NCI-H1092 (cell line): ENCODE measurements at regions not wholly inside any gene's neighbourhood (a gene's known extent, or its start where the extent isn't known, plus 50 kb on each side); places are given as distances from the start of the nearest gene placed in this dataset.

Experiments used
- DNase-seq: peaks from one replicate; lab custom pipeline; 2025; lab: John Stamatoyannopoulos, UW

DNA sequence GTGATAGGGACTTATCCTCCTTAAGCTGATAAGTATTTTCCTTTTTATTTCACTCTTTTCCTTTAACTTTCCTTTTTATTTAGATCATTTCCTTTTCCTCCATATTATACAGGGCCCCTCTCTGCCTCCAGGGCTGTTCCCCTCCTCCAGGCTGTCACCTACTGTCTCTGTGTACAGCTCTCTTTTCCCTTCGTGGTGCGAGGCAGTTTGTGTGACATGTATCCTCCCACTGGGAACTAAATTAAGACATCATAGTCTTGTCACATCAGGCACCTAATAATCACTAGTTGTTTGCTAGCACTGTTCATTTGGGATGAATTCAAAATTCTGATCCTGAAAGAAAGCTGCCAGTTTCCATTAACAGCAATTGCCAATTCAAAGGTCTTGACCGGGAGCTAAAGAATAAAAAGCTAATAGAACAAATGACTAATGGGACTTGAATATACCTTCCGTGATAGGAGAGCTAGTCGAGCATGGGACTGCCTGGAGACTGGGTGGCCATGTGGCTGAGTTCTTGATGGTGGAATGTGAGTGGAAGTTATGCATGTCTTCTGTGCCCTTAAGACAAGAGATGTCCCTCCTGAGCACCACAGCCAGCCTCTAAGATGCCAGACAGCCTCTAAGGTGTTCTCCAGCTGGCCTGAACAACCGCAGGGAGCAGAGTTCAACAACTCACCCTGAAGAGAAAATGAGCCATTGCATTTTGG is 77.7 kb upstream of the LRRC55 start:
- no peak for DNase-seq

DNA sequence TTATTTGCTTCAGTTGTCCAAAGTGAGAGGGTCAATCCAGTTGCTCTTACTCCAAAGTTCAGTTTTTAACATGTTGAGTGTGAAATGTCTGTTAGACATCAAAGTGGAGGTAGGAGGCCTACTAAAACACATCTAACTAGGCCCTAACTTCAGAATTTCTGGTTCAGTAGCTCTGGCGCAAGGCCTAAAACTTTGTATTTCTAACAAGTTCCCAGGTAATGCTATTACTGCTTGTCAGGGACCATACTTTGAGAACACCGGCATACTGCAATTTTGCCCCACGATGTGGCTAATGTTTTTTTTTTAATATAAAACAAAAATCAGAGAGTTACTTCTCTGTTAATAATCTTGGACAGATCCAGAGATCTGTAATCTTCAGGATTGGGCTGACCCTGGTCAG is 72.4 kb upstream of the LRRC55 start:
- DNase-seq, result no peak

DNA sequence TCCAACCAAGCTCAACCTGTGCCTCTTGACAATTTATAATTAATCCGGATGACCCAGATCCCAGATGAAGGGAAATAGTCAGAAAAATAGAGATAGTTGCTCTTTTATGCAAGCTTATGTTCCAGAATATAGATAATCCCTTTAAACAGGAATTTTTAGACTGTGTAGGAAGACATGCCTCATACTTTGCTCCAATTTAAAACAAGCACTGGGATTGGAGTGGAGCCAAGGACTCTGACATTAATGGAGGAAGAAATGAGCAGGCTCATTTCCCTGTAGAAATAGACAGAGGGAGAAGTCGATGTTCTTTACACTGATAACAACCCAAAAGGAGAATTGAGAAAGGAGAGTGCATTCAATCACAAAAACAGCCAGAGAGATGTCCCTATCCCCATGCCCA is 70.1 kb upstream of the LRRC55 start:
- no peak for DNase-seq

DNA sequence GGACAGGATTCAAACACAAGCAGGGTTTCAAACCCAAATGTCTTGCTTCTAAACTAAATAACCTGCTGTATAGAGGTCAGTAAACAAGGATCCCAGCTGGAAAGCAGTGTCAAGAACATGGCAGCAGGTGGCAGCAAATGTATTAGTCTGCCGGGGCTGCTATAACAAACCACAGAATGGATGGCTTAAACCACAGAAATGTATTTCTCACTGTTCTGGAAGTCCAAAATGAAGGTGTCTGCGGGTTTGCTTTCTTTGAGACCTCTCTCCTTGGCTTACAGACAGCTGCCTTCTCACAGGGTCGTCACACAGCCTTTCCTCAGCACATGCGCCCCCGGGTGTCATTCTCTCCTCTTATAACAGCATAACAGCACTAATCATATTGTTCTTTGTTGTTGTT is 65.1 kb upstream of the LRRC55 start:
- DNase-seq, result peak; percentile 28

DNA sequence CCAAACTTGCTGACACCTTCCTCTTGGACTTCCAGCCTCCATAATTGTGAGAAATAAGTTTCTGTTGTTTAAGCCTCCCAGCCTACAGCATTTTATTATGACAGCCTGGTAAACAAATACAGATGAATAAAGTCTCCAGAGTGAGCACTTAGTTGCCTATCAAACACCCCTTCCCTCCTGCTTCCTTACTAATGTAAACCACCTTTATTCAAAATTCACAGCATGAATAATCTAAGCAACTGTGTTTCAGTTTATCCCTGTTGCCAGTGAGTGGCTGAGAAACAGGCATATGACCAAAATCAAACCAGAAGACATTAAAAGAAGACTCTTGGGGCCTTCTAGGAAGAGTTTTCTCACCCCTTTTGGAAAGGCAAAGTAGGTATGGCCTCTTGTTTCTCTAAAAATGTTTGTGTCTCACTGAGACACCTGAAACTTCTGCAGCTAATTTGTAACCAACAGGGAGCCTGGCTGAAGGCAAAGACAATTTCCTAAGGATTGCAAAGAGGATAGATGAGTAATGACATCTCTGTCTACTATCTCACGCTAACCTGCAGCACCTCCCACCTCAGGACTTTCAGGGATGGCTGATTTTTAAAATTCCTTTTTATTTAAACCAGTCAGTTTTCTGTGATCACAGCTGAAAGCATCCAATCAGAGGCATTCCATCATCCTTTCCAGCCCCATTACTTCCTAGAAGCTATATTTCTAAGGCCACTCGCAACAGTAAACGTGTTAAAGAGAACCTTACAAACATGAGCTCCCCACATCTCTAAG is 61.4 kb upstream of the LRRC55 start:
- DNase-seq, result no peak

DNA sequence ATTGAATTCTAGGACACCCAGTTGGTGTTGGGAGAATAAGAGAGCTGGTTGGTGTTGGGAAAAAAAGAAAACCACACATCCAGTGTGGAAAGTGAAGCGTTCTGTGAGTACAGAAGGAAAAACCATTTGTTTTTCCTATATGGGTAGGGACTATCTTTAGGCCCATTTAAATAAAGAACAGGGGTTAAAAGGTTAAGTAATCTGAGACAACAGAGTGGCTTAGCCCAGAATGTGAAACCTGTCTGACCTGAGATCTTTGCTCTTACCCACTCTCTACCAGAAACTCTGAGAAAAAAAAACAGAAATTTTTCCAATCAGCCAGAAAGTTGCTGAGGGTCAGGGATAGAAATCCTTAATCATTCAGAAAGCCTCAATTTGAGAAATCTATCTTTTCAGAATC is 59.8 kb upstream of the LRRC55 start:
- DNase-seq, result no peak

DNA sequence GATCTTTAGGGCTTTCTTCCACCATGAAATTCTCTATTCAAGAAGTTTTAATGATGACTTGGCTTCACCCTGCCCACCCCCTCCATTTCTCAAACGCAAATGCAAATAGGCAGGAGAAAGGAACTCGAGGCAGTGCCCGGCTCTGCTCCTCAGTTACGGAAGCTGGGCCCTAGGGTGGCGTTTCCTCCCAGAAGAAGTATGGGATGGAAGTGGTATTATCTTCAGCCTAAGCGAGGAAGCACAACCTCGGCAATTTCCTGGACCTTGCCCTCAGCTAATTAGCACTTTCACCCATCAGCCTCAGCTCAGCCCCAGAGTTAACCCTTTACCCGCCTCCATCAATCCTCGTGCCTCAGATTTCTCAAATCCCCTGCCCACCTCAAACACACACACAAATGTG is 58.2 kb upstream of the LRRC55 start:
- DNase-seq, result no peak

DNA sequence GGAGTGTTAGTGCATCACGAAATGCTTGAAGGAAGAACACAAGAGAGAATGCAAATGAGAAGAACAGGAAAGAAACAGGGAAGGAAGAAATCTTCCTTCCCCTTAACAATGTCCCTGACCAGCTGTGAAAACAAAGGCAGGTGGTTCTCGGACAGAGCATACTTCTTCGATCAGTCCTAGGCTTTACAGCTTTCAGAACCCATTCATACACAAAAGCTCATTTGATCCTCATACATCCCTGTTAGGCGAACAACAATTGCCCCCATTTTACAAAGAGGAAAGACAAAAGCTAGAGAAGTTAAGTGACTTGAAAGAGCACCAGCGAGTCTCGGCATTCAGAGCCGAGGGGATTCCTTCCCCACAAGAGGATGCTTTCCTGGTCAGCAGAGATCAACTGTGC is 57.2 kb upstream of the LRRC55 start:
- no peak for DNase-seq

DNA sequence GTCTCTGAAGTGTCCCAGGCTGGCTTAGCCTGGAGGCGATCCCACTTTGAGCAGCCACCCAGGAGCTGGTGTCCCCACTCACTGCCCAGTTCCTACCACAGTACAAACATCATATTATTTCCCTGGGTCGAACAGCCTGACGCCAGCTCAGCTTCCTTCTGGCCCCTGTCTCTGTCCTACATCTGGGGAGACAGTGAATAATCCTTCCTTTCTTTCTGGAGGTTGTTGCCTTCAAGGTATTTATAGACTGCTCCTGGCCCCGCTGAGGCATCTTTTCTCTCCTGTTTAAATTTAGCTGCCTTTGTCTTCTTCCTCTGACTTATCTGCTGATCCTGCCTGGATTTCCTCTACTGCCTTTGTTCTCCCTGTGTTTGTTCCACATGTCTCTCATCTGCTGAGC is 56.8 kb upstream of the LRRC55 start:
- DNase-seq, result no peak

DNA sequence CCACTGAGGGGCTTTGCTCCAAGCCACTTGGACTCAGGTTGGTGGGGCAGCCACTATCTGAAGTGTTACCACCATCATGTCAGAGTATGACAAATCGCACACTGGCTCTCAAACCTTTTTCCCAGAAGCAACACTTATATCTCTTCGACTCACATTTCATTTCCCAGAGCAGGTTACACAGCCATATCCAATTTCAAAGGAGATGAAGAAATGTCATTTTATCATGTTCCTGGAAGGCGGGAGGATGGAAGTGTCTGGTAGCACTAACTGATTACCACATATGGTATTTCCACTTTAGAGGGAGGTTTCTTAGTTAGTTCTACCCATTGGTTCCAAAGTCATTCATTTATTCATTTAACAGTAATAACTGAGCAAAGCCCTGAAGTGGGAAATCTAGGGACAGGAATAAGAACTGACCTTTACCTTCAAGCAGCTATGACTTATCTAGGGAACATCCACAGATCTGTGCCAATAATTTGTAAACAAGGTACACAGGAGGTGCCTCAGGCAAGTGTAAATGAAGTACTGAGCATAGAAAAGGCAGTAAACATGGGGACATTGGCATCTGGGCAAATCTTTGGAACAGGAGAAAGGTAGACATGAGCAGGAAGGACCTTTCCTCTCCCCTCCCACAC is 54.9 kb upstream of the LRRC55 start:
- DNase-seq, result no peak

DNA sequence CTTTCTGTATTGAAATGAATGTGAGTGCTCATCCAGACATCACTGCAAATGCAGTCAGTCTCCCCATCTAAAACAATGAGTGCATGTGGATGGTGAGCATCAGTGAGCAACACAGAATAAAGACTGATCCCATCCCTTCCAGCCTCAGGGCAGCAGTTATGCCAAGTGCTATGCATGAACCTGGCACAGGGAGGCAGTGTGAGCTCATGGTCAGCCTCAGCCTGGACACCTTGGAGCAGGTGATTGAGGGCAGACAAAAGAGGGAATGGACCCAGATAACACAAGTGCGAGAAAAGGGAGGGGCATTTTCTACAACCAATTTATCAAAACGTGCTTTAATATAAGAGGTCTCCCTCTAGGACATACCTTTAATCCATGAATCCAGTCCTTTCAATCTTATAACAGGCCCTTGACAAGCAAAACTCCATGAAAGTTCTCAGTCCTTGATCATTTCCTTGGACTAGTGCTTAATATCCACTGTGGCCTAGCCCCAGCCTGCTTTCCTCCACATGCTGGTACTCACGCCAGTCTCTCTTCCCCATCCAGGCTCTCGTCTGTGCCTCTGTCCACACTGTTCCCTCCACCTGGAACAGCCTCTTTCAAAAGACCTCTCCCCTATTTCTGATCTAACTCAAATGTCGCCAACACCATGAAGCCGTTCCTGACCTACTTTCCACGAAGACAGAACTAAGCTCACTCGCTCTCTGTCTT is 50.5 kb upstream of the LRRC55 start:
- peak; percentile 41 for DNase-seq
